Gastroesophageal sphincter (tissue), 3 donors: ENCODE measurements at regions not wholly inside any gene's neighbourhood (a gene's known extent, or its start where the extent isn't known, plus 50 kb on each side); places are given as distances from the start of the nearest gene placed in this dataset.
"Not testable (repeated sequence)": the region's sequence is repeated elsewhere in the genome, so short reads cannot be mapped to it uniquely, and the experiment has no call there.

Source experiments
- CTCF ChIP-seq, 4 experiments: fragments of 200-600 bp in 2 of 4; fragments of 450-650 bp in 2 of 4; sonication (generic) in 1 of 4; IDR thresholded peaks; one replicate each; pipeline ENCODE4 v1.5.1; 2017 to 2019; ENCODE audit warnings: antibody characterized with exemption in 4 of 4, mild to moderate bottlenecking in 2 of 4, moderate library complexity in 2 of 4
- POLR2AphosphoS5 ChIP-seq: sonication (generic); formaldehyde crosslinking; IDR thresholded peaks from one replicate; pipeline ENCODE4 v1.6.1; 2017; ENCODE audit warnings: antibody characterized with exemption

- not testable (repeated sequence) for TF ChIP-seq CTCF (IDR thresholded peaks at IDR 0.05); POLR2AphosphoS5
Observed at GRCh38 chr2:131654107-131654506, 126.4 kb downstream of the CCDC74A start.
